ENCODE measurements at regions not wholly inside any gene's neighbourhood (a gene's known extent, or its start where the extent isn't known, plus 50 kb on each side); places are given as distances from the start of the nearest gene placed in this dataset.

DNA sequence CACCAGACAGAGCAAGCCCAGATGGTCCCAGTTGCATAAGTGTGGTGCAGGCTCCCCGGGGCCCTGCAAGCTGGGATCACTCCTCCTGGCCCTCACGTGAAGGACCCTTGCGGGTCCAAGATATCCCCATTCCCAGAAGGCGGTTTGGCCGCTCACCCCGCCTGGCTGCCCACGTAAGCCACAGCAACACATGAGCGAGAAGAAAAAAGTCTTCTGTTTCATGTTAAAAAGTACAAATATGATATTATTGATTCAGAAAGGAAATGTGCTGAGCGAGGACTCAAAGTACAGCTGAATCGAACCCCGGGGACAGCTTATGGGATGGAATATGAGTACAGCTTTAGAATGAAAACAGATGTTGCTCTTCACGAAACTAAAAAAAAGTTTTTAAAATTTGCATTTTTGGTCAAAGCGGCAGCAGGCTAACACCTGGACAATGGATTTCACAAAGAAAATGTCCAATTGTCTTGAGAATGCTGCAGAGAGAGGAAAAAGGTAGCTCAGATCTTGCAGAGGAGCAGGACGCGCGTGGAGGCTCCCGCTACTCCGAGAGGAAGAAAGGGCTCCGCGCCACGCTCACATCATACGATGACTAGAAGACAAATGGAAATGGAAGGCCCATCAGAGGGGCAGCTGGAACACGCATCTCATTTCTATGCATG, 427.6 kb downstream of the IRX1 start:
- ATAC-seq (no peak), DNase-seq (ENCODE audit: low spot score) (no peak)
- Mint-ChIP-seq H3K36me3 (ENCODE audit: low read depth) (no peaks in the 10 kb centered on the region), H3K4me1 (peaks cover 10% of the 10 kb centered on the region), H3K9me3 (no peaks in the 10 kb centered on the region), H3K27me3 (ENCODE audit: insufficient read depth, low read depth, poor library complexity) (peaks cover 2% of the 10 kb centered on the region), H3K4me3 (no peak overlapping the region), H3K27ac (no peak overlapping the region)
- H3K9me2 ChIP-seq (ENCODE audit: insufficient read depth) = peaks cover 20% of the 10 kb centered on the region; the same call in 1 of the 2 replicates
- H3K79me2 ChIP-seq (replicated peaks; ENCODE audit: insufficient read depth) = no peaks in the 10 kb centered on the region
- H4K20me1 ChIP-seq (replicated peaks; ENCODE audit: insufficient read depth) = no peaks in the 10 kb centered on the region
- no peaks in the 10 kb centered on the region for H3F3A ChIP-seq (replicated peaks; ENCODE audit: low read depth)
- no peak overlapping the region for H2AFZ ChIP-seq
- H3K4me2 ChIP-seq = no peak overlapping the region
- no peak for TF ChIP-seq REST (IDR thresholded peaks at IDR 0.05; ENCODE audit: unreplicated experiment)
- no peaks in the 10 kb centered on the region for H3K27me3 ChIP-seq (ENCODE audit: insufficient read depth)
- H3K36me3 ChIP-seq (ENCODE audit: insufficient read depth) = no peaks in the 10 kb centered on the region
- H3K4me1 ChIP-seq (ENCODE audit: insufficient read depth) = no peaks in the 10 kb centered on the region
- no peak overlapping the region for H3K4me3 ChIP-seq
- H3K27ac ChIP-seq (ENCODE audit: low read depth) = no peak overlapping the region

GRCh38 chr5:4023753-4024335, 428.2 kb downstream of the IRX1 start:
- Mint-ChIP-seq H3K27me3 (ENCODE audit: insufficient read depth, low read depth, poor library complexity) (no peaks in the 10 kb centered on the region), H3K36me3 (ENCODE audit: low read depth) (no peaks in the 10 kb centered on the region), H3K27ac (no peak overlapping the region), H3K9me3 (no peaks in the 10 kb centered on the region), H3K4me1 (peaks cover 4% of the 10 kb centered on the region; the same call in 2 of the 3 replicates), H3K4me3 (no peak overlapping the region)
- Histone ChIP-seq H3K27me3 (ENCODE audit: insufficient read depth) (no peaks in the 10 kb centered on the region), H2AFZ (no peak overlapping the region), H3K79me2 (replicated peaks; ENCODE audit: insufficient read depth) (no peaks in the 10 kb centered on the region), H3K27ac (ENCODE audit: low read depth) (no peak overlapping the region), H3K4me3 (no peak overlapping the region), H3F3A (replicated peaks; ENCODE audit: low read depth) (no peaks in the 10 kb centered on the region), H4K20me1 (replicated peaks; ENCODE audit: insufficient read depth) (no peaks in the 10 kb centered on the region), H3K36me3 (ENCODE audit: insufficient read depth) (no peaks in the 10 kb centered on the region), H3K4me1 (ENCODE audit: insufficient read depth) (no peaks in the 10 kb centered on the region), H3K4me2 (no peak overlapping the region), H3K9me2 (ENCODE audit: insufficient read depth) (peaks cover 20% of the 10 kb centered on the region; the same call in 1 of the 2 replicates)
- ATAC-seq (no peak), DNase-seq (ENCODE audit: low spot score) (no peak)
- no peak for TF ChIP-seq CREB1 (CRISPR knock-in tag; IDR thresholded peaks at IDR 0.05; ENCODE audit: low read depth)
- TF ChIP-seq, protein P1, sequence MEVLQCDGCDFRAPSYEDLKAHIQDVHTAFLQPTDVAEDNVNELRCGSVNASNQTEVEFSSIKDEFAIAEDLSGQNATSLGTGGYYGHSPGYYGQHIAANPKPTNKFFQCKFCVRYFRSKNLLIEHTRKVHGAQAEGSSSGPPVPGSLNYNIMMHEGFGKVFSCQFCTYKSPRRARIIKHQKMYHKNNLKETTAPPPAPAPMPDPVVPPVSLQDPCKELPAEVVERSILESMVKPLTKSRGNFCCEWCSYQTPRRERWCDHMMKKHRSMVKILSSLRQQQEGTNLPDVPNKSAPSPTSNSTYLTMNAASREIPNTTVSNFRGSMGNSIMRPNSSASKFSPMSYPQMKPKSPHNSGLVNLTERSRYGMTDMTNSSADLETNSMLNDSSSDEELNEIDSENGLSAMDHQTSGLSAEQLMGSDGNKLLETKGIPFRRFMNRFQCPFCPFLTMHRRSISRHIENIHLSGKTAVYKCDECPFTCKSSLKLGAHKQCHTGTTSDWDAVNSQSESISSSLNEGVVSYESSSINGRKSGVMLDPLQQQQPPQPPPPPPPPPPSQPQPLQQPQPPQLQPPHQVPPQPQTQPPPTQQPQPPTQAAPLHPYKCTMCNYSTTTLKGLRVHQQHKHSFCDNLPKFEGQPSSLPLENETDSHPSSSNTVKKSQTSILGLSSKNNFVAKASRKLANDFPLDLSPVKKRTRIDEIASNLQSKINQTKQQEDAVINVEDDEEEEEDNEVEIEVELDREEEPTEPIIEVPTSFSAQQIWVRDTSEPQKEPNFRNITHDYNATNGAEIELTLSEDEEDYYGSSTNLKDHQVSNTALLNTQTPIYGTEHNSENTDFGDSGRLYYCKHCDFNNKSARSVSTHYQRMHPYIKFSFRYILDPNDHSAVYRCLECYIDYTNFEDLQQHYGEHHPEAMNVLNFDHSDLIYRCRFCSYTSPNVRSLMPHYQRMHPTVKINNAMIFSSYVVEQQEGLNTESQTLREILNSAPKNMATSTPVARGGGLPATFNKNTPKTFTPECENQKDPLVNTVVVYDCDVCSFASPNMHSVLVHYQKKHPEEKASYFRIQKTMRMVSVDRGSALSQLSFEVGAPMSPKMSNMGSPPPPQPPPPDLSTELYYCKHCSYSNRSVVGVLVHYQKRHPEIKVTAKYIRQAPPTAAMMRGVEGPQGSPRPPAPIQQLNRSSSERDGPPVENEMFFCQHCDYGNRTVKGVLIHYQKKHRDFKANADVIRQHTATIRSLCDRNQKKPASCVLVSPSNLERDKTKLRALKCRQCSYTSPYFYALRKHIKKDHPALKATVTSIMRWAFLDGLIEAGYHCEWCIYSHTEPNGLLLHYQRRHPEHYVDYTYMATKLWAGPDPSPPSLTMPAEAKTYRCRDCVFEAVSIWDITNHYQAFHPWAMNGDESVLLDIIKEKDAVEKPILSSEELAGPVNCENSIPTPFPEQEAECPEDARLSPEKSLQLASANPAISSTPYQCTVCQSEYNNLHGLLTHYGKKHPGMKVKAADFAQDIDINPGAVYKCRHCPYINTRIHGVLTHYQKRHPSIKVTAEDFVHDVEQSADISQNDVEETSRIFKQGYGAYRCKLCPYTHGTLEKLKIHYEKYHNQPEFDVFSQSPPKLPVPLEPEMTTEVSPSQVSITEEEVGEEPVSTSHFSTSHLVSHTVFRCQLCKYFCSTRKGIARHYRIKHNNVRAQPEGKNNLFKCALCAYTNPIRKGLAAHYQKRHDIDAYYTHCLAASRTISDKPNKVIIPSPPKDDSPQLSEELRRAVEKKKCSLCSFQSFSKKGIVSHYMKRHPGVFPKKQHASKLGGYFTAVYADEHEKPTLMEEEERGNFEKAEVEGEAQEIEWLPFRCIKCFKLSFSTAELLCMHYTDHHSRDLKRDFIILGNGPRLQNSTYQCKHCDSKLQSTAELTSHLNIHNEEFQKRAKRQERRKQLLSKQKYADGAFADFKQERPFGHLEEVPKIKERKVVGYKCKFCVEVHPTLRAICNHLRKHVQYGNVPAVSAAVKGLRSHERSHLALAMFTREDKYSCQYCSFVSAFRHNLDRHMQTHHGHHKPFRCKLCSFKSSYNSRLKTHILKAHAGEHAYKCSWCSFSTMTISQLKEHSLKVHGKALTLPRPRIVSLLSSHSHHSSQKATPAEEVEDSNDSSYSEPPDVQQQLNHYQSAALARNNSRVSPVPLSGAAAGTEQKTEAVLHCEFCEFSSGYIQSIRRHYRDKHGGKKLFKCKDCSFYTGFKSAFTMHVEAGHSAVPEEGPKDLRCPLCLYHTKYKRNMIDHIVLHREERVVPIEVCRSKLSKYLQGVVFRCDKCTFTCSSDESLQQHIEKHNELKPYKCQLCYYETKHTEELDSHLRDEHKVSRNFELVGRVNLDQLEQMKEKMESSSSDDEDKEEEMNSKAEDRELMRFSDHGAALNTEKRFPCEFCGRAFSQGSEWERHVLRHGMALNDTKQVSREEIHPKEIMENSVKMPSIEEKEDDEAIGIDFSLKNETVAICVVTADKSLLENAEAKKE (CRISPR knock-in tag; IDR thresholded peaks at IDR 0.05) = no peak
- no peak for TF ChIP-seq EZH2 (IDR thresholded peaks at IDR 0.05; ENCODE audit: low read depth, unreplicated experiment)
- no peak for TF ChIP-seq JUNB (IDR thresholded peaks at IDR 0.05; ENCODE audit: unreplicated experiment)
- no peak for TF ChIP-seq POLR2AphosphoS5 (IDR thresholded peaks at IDR 0.05; ENCODE audit: low read depth)
- TF ChIP-seq, protein P2, sequence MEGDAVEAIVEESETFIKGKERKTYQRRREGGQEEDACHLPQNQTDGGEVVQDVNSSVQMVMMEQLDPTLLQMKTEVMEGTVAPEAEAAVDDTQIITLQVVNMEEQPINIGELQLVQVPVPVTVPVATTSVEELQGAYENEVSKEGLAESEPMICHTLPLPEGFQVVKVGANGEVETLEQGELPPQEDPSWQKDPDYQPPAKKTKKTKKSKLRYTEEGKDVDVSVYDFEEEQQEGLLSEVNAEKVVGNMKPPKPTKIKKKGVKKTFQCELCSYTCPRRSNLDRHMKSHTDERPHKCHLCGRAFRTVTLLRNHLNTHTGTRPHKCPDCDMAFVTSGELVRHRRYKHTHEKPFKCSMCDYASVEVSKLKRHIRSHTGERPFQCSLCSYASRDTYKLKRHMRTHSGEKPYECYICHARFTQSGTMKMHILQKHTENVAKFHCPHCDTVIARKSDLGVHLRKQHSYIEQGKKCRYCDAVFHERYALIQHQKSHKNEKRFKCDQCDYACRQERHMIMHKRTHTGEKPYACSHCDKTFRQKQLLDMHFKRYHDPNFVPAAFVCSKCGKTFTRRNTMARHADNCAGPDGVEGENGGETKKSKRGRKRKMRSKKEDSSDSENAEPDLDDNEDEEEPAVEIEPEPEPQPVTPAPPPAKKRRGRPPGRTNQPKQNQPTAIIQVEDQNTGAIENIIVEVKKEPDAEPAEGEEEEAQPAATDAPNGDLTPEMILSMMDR (conservative IDR thresholded peaks at IDR 0.05; ENCODE audit: low read depth in 2 of 2) = no peak
- no peak for TF ChIP-seq STAT1 (IDR thresholded peaks at IDR 0.05; ENCODE audit: unreplicated experiment)

Data from GM23338 (cell line).